Gastrocnemius medialis (tissue), 4 donors: ENCODE measurements at regions not wholly inside any gene's neighbourhood (a gene's known extent, or its start where the extent isn't known, plus 50 kb on each side); places are given as distances from the start of the nearest gene placed in this dataset.

ENCODE experiments used
- POLR2A ChIP-seq, 2 donors: fragments of 450-650 bp; IDR thresholded peaks; one replicate each; pipeline ENCODE4 v1.6.1; 2017; ENCODE audit warnings: antibody characterized with exemption in 2 of 2, mild to moderate bottlenecking in 2 of 2, moderate library complexity in 2 of 2
- TF ChIP-seq, protein P1 (sequence below), 5 experiments: fragments of 450-650 bp in 3 of 5; fragments of 200-600 bp in 2 of 5; sonication (generic) in 2 of 5; IDR thresholded peaks in 4 of 5; conservative IDR thresholded peaks in 1 of 5; 1 replicate in 4 of 5; 2 replicates in 1 of 5; pipeline ENCODE4 v1.5.1; 2016 to 2019; ENCODE audit warnings: antibody characterized with exemption in 5 of 5, mild to moderate bottlenecking in 3 of 5, moderate library complexity in 3 of 5

DNA sequence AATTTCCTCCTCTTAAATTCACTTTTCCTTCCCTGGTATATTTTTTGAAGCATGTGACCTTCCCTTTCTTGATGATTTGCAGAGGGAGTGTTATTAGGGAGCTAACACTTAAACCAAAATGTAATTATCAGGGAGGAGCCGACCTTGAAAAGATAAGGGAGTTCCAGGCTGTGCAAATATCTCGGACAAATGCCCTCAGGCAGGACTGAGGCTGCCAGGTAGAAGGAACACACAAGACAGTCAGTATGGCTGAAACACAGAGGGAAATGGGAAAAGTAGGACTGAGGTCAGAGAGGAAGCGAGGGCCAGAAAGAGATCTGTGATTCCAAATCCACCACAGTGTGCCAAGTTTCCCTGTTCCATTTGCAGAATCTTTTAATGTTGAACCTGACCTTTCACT is 221.0 kb downstream of the CNTN3 start:
- no peak for TF ChIP-seq POLR2A (IDR thresholded peaks at IDR 0.05)
- TF ChIP-seq, protein P1, sequence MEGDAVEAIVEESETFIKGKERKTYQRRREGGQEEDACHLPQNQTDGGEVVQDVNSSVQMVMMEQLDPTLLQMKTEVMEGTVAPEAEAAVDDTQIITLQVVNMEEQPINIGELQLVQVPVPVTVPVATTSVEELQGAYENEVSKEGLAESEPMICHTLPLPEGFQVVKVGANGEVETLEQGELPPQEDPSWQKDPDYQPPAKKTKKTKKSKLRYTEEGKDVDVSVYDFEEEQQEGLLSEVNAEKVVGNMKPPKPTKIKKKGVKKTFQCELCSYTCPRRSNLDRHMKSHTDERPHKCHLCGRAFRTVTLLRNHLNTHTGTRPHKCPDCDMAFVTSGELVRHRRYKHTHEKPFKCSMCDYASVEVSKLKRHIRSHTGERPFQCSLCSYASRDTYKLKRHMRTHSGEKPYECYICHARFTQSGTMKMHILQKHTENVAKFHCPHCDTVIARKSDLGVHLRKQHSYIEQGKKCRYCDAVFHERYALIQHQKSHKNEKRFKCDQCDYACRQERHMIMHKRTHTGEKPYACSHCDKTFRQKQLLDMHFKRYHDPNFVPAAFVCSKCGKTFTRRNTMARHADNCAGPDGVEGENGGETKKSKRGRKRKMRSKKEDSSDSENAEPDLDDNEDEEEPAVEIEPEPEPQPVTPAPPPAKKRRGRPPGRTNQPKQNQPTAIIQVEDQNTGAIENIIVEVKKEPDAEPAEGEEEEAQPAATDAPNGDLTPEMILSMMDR (IDR thresholded peaks at IDR 0.05 in 4 of 5, conservative IDR thresholded peaks at IDR 0.05 in 1 of 5), result no peak
